ENCODE measurements at regions not wholly inside any gene's neighbourhood (a gene's known extent, or its start where the extent isn't known, plus 50 kb on each side); places are given as distances from the start of the nearest gene placed in this dataset.

- TF ChIP-seq ZNF384 (IDR thresholded peaks at IDR 0.05): no peak
- no peak for TF ChIP-seq SP1 (IDR thresholded peaks at IDR 0.05)
- TF ChIP-seq FOXK2 (IDR thresholded peaks at IDR 0.05): no peak
- no peak for TF ChIP-seq FOXM1 (IDR thresholded peaks at IDR 0.05; ENCODE audit: borderline replicate concordance)
- no peak for TF ChIP-seq BHLHE40 (IDR thresholded peaks at IDR 0.05; ENCODE audit: borderline replicate concordance)
- no peak for TF ChIP-seq TARDBP (IDR thresholded peaks at IDR 0.05)
- no peak for TF ChIP-seq HDGF (IDR thresholded peaks at IDR 0.05; ENCODE audit: borderline replicate concordance)
- no peak for TF ChIP-seq SUZ12 (IDR thresholded peaks at IDR 0.05)
- TF ChIP-seq, protein P1, sequence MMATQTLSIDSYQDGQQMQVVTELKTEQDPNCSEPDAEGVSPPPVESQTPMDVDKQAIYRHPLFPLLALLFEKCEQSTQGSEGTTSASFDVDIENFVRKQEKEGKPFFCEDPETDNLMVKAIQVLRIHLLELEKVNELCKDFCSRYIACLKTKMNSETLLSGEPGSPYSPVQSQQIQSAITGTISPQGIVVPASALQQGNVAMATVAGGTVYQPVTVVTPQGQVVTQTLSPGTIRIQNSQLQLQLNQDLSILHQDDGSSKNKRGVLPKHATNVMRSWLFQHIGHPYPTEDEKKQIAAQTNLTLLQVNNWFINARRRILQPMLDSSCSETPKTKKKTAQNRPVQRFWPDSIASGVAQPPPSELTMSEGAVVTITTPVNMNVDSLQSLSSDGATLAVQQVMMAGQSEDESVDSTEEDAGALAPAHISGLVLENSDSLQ (IDR thresholded peaks at IDR 0.05): no peak
- no peak for TF ChIP-seq CTBP1 (IDR thresholded peaks at IDR 0.05; ENCODE audit: borderline replicate concordance)
- TF ChIP-seq FOXA1 (IDR thresholded peaks at IDR 0.05): no peak
- no peak for TF ChIP-seq ELF4 (IDR thresholded peaks at IDR 0.05)
Measured at GRCh38 chr21:18023711-18024110, 204.6 kb upstream of the C21orf91 start.
